ENCODE measurements at regions not wholly inside any gene's neighbourhood (a gene's known extent, or its start where the extent isn't known, plus 50 kb on each side); places are given as distances from the start of the nearest gene placed in this dataset.

GRCh38 chr11:70577948-70578347, 179.6 kb downstream of the CTTN start:
- H2BK120ac ChIP-seq (ENCODE audit: low read depth, low read length, poor library complexity, severe bottlenecking) = no peak overlapping the region
- peaks cover 7 to 19% of the 10 kb centered on the region in 2 experiments for H3K4me1 Mint-ChIP-seq
- H4K20me1 ChIP-seq (ENCODE audit: control insufficient read depth, insufficient read depth, insufficient read length) = no peaks in the 10 kb centered on the region
- no peak overlapping the region for H2BK5ac ChIP-seq (ENCODE audit: insufficient read length, low read length)
- H2BK12ac ChIP-seq (ENCODE audit: insufficient read length, low read depth, low read length) = no peak overlapping the region
- H2AFZ ChIP-seq (ENCODE audit: low read length) = no peak overlapping the region
- no peaks in the 10 kb centered on the region for H3K27me3 ChIP-seq (ENCODE audit: insufficient read depth, low read length)
- H3K9me3 ChIP-seq (ENCODE audit: control insufficient read depth, low read depth, low read length) = no peaks in the 10 kb centered on the region
- H3K27ac ChIP-seq (ENCODE audit: insufficient read length, low read depth, low read length) = no peak overlapping the region
- TF ChIP-seq CTCF (conservative IDR thresholded peaks at IDR 0.05) = no peak
- no peak overlapping the region for H3K27ac Mint-ChIP-seq
- peaks cover 0 to 1% (median 0%) of the 10 kb centered on the region in 3 experiments; a peak in 1 of 7 replicates for H3K36me3 Mint-ChIP-seq (ENCODE audit: insufficient read depth in 1 of 3, low read depth in 3 of 3)
- H2AK5ac ChIP-seq (ENCODE audit: insufficient read length, low read length) = no peak overlapping the region
- H3K23me2 ChIP-seq (ENCODE audit: insufficient read length, low read depth, low read length, poor library complexity, severe bottlenecking) = no peaks in the 10 kb centered on the region
- DNase-seq = no peak
- no CpG with 5 or more reads among the region's 14 CpGs for WGBS (ENCODE audit: extremely low coverage, insufficient read length, low lambda C conversion rate)
- peaks cover 2% of the 10 kb centered on the region; the same call in 1 of the 2 replicates for H3K4me1 ChIP-seq (ENCODE audit: insufficient read depth, low read length)
- H3T11ph ChIP-seq (ENCODE audit: low read length) = no peak overlapping the region
- H3K9ac ChIP-seq (ENCODE audit: extremely low read depth, insufficient read length, low read length) = no peak overlapping the region
- no peak overlapping the region for H3K18ac ChIP-seq (ENCODE audit: insufficient read length, low read depth, low read length)
- H3K4me3 Mint-ChIP-seq = no peak overlapping the region
- no peaks in the 10 kb centered on the region for H3K79me2 ChIP-seq (ENCODE audit: insufficient read depth, low read length)
- H3K27me3 Mint-ChIP-seq (ENCODE audit: low read depth) = no peaks in the 10 kb centered on the region; the same call in 1 of the 2 replicates
- H2BK20ac ChIP-seq (ENCODE audit: low read depth, low read length, poor library complexity, severe bottlenecking) = no peak overlapping the region
- H3K14ac ChIP-seq (ENCODE audit: insufficient read depth, low read length) = no peak overlapping the region
- H4K8ac ChIP-seq (replicated peaks; ENCODE audit: insufficient read length, low read depth, low read length) = no peak overlapping the region
- H2BK15ac ChIP-seq (ENCODE audit: low read depth, low read length) = no peak overlapping the region
- H3K79me1 ChIP-seq (ENCODE audit: insufficient read depth, low read depth, low read length, poor library complexity, severe bottlenecking) = no peaks in the 10 kb centered on the region
- H3K56ac ChIP-seq (ENCODE audit: insufficient read length, low read depth, low read length) = no peak overlapping the region
- no peak overlapping the region for H3K4ac ChIP-seq (ENCODE audit: low read depth, low read length)
- no peaks in the 10 kb centered on the region for H3K9me3 Mint-ChIP-seq
- H4K5ac ChIP-seq (ENCODE audit: insufficient read length, low read depth, low read length) = no peak overlapping the region
- H4K91ac ChIP-seq (ENCODE audit: insufficient read length, low read depth, low read length) = no peak overlapping the region
- no peak overlapping the region for H3K23ac ChIP-seq (ENCODE audit: insufficient read length, low read depth, low read length)
- no peak overlapping the region for H3K4me2 ChIP-seq (ENCODE audit: insufficient read depth, insufficient read length, low read length)
